ENCODE measurements at regions not wholly inside any gene's neighbourhood (a gene's known extent, or its start where the extent isn't known, plus 50 kb on each side); places are given as distances from the start of the nearest gene placed in this dataset.

DNA sequence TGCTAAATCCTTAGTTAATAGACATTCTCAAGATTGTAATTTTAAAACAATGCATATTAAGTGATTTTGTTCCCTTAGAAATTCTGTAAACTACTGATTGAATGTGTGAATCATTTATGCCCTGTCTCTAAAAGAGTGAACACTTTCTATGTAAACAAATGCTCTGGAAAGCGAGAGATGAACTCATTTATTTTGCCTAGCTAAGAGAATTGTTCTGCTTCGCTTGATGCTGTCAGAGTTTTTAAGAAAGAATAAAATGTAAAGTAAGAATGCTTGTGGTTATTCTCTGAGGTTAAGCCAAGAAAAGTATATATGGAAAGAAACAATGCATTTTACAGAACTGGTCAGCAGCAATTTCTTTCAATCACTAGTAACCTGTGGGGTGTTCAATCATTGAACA lies 347.4 kb upstream of the NUDT12 start:
- Mint-ChIP-seq H3K27me3 (ENCODE audit: unreplicated experiment) (no peaks in the 10 kb centered on the region), H3K36me3 (ENCODE audit: insufficient read depth, unreplicated experiment) (no peaks in the 10 kb centered on the region), H3K27ac (ENCODE audit: unreplicated experiment) (no peak overlapping the region), H3K4me3 (ENCODE audit: low read depth, unreplicated experiment) (no peak overlapping the region), H3K9me3 (ENCODE audit: low read depth, unreplicated experiment) (no peaks in the 10 kb centered on the region), H3K4me1 (ENCODE audit: low read depth, unreplicated experiment) (no peaks in the 10 kb centered on the region)
- TF ChIP-seq, protein P1, sequence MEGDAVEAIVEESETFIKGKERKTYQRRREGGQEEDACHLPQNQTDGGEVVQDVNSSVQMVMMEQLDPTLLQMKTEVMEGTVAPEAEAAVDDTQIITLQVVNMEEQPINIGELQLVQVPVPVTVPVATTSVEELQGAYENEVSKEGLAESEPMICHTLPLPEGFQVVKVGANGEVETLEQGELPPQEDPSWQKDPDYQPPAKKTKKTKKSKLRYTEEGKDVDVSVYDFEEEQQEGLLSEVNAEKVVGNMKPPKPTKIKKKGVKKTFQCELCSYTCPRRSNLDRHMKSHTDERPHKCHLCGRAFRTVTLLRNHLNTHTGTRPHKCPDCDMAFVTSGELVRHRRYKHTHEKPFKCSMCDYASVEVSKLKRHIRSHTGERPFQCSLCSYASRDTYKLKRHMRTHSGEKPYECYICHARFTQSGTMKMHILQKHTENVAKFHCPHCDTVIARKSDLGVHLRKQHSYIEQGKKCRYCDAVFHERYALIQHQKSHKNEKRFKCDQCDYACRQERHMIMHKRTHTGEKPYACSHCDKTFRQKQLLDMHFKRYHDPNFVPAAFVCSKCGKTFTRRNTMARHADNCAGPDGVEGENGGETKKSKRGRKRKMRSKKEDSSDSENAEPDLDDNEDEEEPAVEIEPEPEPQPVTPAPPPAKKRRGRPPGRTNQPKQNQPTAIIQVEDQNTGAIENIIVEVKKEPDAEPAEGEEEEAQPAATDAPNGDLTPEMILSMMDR (IDR thresholded peaks at IDR 0.05; ENCODE audit: unreplicated experiment): no peak
- no TSS peak for BruUV-seq (replicated peaks)
- intact Hi-C loops (cut with micrococcal nuclease; ENCODE audit: unreplicated experiment): loop anchor here (10.0 kb wide), 1 partner anchor 325 kb away; no protein-coding TSS in a partner anchor
- CTCF ChIA-PET: no interaction called here
- no peak for DNase-seq

DNA sequence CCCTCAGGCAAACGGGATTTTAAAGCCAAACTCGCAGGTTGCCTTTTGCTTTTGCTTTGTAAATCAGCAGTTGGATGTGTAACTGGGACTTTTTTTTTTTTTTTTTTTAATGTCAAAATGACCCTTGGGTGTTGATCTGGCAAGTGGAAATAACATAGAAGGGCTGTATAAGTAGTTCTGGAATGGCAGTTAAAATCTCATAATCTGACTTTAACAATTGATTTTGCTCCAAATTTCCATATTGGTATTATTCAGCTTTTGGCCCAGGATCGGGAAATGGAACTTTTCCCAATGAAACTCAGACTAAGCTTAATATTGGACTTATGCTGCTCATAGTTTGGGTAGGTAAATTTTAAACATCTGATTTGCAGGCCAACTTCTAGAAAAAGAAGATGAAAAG lies 346.8 kb upstream of the NUDT12 start:
- DNase-seq: no peak
- H3K9me3 Mint-ChIP-seq (ENCODE audit: low read depth, unreplicated experiment): no peaks in the 10 kb centered on the region
- H3K4me1 Mint-ChIP-seq (ENCODE audit: low read depth, unreplicated experiment): no peaks in the 10 kb centered on the region
- H3K36me3 Mint-ChIP-seq (ENCODE audit: insufficient read depth, unreplicated experiment): no peaks in the 10 kb centered on the region
- H3K27me3 Mint-ChIP-seq (ENCODE audit: unreplicated experiment): no peaks in the 10 kb centered on the region
- no peak overlapping the region for H3K27ac Mint-ChIP-seq (ENCODE audit: unreplicated experiment)
- TF ChIP-seq, protein P1 (IDR thresholded peaks at IDR 0.05; ENCODE audit: unreplicated experiment): no peak
- CTCF ChIA-PET: no interaction called here
- intact Hi-C loops (cut with micrococcal nuclease; ENCODE audit: unreplicated experiment): no loop called here
- no TSS peak for BruUV-seq (replicated peaks)
- no peak overlapping the region for H3K4me3 Mint-ChIP-seq (ENCODE audit: low read depth, unreplicated experiment)

GRCh38 chr5:103908336-103909080 lies 345.9 kb upstream of the NUDT12 start:
- H3K27ac Mint-ChIP-seq (ENCODE audit: unreplicated experiment): no peak overlapping the region
- peaks cover 2% of the 10 kb centered on the region for H3K9me3 Mint-ChIP-seq (ENCODE audit: low read depth, unreplicated experiment)
- no peaks in the 10 kb centered on the region for H3K36me3 Mint-ChIP-seq (ENCODE audit: insufficient read depth, unreplicated experiment)
- H3K4me3 Mint-ChIP-seq (ENCODE audit: low read depth, unreplicated experiment): no peak overlapping the region
- CTCF ChIA-PET: interaction anchor here (0.5 kb wide), 1 partner anchor 442 kb away, joined by 7 read pairs; no protein-coding TSS in a partner anchor
- BruUV-seq (replicated peaks): no TSS peak
- intact Hi-C loops (cut with micrococcal nuclease; ENCODE audit: unreplicated experiment): no loop called here
- DNase-seq: no peak
- TF ChIP-seq, protein P1 (IDR thresholded peaks at IDR 0.05; ENCODE audit: unreplicated experiment): no peak
- H3K27me3 Mint-ChIP-seq (ENCODE audit: unreplicated experiment): no peaks in the 10 kb centered on the region
- H3K4me1 Mint-ChIP-seq (ENCODE audit: low read depth, unreplicated experiment): no peaks in the 10 kb centered on the region

DNA sequence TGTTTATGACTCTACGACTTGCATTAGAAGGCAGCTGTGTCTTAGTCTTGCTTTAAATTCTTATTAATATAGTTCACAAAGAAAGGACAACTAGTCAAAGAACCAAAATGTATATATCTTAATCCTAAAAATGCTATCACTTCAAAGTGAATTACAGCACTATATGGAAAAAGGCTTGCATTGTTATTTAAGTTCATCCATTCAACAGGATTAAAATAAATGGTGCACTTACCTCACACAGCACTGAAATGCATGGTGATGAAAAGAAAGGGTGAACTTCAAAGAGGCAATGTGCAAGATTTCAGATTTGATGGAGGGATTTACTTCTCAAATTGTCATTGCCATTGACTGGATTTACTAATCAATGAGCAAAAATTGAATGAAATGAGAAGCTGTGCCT lies 344.4 kb upstream of the NUDT12 start:
- CTCF ChIA-PET: no interaction called here
- Mint-ChIP-seq H3K9me3 (ENCODE audit: low read depth, unreplicated experiment) (peaks cover 2% of the 10 kb centered on the region), H3K4me1 (ENCODE audit: low read depth, unreplicated experiment) (no peaks in the 10 kb centered on the region)

More for the DNA sequence above, 344.4 kb upstream of the NUDT12 start:
- Mint-ChIP-seq H3K27ac (ENCODE audit: unreplicated experiment) (no peak overlapping the region), H3K27me3 (ENCODE audit: unreplicated experiment) (no peaks in the 10 kb centered on the region), H3K4me3 (ENCODE audit: low read depth, unreplicated experiment) (no peak overlapping the region), H3K36me3 (ENCODE audit: insufficient read depth, unreplicated experiment) (no peaks in the 10 kb centered on the region)
- TF ChIP-seq, protein P1 (IDR thresholded peaks at IDR 0.05; ENCODE audit: unreplicated experiment): no peak
- intact Hi-C loops (cut with micrococcal nuclease; ENCODE audit: unreplicated experiment): no loop called here
- DNase-seq: no peak
- no TSS peak for BruUV-seq (replicated peaks)

Data from Calu3 (cell line).